OCI-LY7 (cell line): ENCODE measurements at regions not wholly inside any gene's neighbourhood (a gene's known extent, or its start where the extent isn't known, plus 50 kb on each side); places are given as distances from the start of the nearest gene placed in this dataset.

Experiments
- EZH2phosphoT487 ChIP-seq: fragments of 200-600 bp; sonication (generic); IDR thresholded peaks from 2 replicates; pipeline ENCODE4 v1.6.1; 2018; ENCODE audit warnings: low read depth, borderline replicate concordance, mild to moderate bottlenecking, mixed run types, antibody characterized with exemption, low read length, moderate library complexity, mixed read lengths
- TF ChIP-seq, protein P1 (sequence below): fragments of 200-600 bp; sonication (generic); conservative IDR thresholded peaks from 2 replicates; pipeline ENCODE4 v1.5.1; 2014; ENCODE audit warnings: mild to moderate bottlenecking, antibody characterized with exemption, low read length, moderate library complexity, mixed read lengths

- TF ChIP-seq, protein P1, sequence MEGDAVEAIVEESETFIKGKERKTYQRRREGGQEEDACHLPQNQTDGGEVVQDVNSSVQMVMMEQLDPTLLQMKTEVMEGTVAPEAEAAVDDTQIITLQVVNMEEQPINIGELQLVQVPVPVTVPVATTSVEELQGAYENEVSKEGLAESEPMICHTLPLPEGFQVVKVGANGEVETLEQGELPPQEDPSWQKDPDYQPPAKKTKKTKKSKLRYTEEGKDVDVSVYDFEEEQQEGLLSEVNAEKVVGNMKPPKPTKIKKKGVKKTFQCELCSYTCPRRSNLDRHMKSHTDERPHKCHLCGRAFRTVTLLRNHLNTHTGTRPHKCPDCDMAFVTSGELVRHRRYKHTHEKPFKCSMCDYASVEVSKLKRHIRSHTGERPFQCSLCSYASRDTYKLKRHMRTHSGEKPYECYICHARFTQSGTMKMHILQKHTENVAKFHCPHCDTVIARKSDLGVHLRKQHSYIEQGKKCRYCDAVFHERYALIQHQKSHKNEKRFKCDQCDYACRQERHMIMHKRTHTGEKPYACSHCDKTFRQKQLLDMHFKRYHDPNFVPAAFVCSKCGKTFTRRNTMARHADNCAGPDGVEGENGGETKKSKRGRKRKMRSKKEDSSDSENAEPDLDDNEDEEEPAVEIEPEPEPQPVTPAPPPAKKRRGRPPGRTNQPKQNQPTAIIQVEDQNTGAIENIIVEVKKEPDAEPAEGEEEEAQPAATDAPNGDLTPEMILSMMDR, result no peak
- TF ChIP-seq EZH2phosphoT487, result no peak
Measured at GRCh38 chr2:83143946-83144345, 1315.1 kb downstream of the SUCLG1 start.
